ENCODE measurements at regions not wholly inside any gene's neighbourhood (a gene's known extent, or its start where the extent isn't known, plus 50 kb on each side); places are given as distances from the start of the nearest gene placed in this dataset.

DNA sequence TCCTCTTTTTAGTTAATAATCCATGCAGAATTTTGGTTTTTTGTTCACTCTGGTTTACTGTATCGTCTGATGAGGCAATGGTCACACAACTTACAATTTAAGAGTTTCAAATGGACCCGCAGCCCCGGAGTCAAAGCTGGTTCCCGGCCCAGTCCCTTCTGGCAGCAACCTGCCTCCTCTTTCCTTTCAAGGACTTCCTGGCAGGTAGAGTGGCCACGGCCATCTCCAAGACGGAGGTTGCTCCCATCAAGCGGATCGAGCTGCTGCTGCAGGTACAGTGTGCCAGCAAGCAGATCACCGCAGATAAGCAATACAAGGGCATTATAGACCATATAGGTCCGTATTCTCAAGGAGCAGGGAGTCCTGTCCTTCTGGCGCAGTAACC is 218.2 kb downstream of the GJA1 start:
- Histone ChIP-seq H3K9me3 (no peaks in the 10 kb centered on the region), H3K27me3 (no peaks in the 10 kb centered on the region), H3K4me3 (no peak overlapping the region), H3K27ac (peak overlapping the region; percentile 6 to 63 (median 37)), H3K4me1 (no peaks in the 10 kb centered on the region), H3K36me3 (no peaks in the 10 kb centered on the region)
- intact Hi-C loops (cut with DNase I; ENCODE audit: low total_unique reads), result no loop called here
- WGBS, 5 donors, result 82 to 88% (median 86%) methylated on average over 11 of the region's 11 CpGs
- no peak for DNase-seq
- TF ChIP-seq POLR2A (IDR thresholded peaks at IDR 0.05) (no peak), POLR2AphosphoS5 (IDR thresholded peaks at IDR 0.05) (no peak), EP300 (IDR thresholded peaks at IDR 0.05) (no peak)
- TF ChIP-seq, protein P1, sequence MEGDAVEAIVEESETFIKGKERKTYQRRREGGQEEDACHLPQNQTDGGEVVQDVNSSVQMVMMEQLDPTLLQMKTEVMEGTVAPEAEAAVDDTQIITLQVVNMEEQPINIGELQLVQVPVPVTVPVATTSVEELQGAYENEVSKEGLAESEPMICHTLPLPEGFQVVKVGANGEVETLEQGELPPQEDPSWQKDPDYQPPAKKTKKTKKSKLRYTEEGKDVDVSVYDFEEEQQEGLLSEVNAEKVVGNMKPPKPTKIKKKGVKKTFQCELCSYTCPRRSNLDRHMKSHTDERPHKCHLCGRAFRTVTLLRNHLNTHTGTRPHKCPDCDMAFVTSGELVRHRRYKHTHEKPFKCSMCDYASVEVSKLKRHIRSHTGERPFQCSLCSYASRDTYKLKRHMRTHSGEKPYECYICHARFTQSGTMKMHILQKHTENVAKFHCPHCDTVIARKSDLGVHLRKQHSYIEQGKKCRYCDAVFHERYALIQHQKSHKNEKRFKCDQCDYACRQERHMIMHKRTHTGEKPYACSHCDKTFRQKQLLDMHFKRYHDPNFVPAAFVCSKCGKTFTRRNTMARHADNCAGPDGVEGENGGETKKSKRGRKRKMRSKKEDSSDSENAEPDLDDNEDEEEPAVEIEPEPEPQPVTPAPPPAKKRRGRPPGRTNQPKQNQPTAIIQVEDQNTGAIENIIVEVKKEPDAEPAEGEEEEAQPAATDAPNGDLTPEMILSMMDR (IDR thresholded peaks at IDR 0.05), result no peak

DNA sequence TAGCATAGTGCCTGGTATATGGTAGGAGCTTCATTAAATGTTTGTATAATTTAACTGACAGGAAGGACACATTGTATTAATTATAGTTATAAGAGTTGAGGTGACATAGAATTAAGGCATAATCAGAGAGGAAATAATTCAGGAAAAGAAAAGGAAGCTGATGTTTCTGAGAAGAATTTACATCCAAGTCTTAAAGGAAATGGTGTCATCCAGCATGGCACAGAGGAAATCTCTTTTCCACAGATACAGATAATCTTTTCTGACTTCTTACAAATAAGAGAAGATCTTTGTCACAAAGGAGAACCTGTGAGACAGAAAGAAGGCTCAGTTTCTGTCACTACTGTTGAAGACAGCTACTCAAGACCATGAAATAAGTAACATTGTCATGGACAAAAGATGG is 222.5 kb downstream of the GJA1 start:
- H3K4me3 ChIP-seq, result no peak overlapping the region
- TF ChIP-seq POLR2AphosphoS5 (IDR thresholded peaks at IDR 0.05) (no peak), EP300 (IDR thresholded peaks at IDR 0.05) (no peak), POLR2A (IDR thresholded peaks at IDR 0.05) (no peak)
- TF ChIP-seq, protein P1 (IDR thresholded peaks at IDR 0.05), result no peak
- H3K4me1 ChIP-seq, result no peaks in the 10 kb centered on the region
- H3K36me3 ChIP-seq, result no peaks in the 10 kb centered on the region
- no peaks in the 10 kb centered on the region for H3K9me3 ChIP-seq
- no peak for DNase-seq
- intact Hi-C loops (cut with DNase I; ENCODE audit: low total_unique reads), result no loop called here
- H3K27ac ChIP-seq, result no peak overlapping the region
- H3K27me3 ChIP-seq, result no peaks in the 10 kb centered on the region

DNA sequence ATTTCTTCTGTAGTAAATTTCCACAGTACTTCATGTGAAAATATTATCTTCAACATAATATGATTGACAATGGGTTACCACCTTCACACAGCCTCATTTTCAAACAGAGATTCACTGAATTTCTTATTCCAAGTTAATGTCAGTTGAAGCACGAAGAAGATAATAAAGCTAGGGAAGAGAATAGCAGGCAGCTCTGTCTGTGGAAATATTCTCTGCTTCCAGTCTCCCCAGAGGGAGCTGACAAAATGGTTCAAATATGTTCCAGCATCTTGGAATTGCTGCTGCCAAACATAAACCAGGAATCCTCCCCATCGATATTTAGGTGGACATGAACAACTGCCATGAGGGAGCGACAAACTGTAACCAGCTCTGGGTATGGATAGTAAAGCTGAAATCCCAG is 224.8 kb downstream of the GJA1 start:
- Histone ChIP-seq H3K27ac (no peak overlapping the region), H3K4me1 (no peaks in the 10 kb centered on the region), H3K9me3 (no peaks in the 10 kb centered on the region), H3K27me3 (no peaks in the 10 kb centered on the region), H3K4me3 (no peak overlapping the region), H3K36me3 (no peaks in the 10 kb centered on the region)
- no peak for DNase-seq
- intact Hi-C loops (cut with DNase I; ENCODE audit: low total_unique reads), result no loop called here
- TF ChIP-seq POLR2A (IDR thresholded peaks at IDR 0.05), result no peak
- TF ChIP-seq, protein P1 (IDR thresholded peaks at IDR 0.05), result no peak
- TF ChIP-seq EP300 (IDR thresholded peaks at IDR 0.05), result no peak
- TF ChIP-seq POLR2AphosphoS5 (IDR thresholded peaks at IDR 0.05), result no peak
- 76 to 85% (median 82%) methylated on average over 3 of the region's 3 CpGs for WGBS, 5 donors

- Histone ChIP-seq H3K4me3 (no peak overlapping the region), H3K36me3 (no peaks in the 10 kb centered on the region), H3K9me3 (no peaks in the 10 kb centered on the region), H3K27me3 (no peaks in the 10 kb centered on the region), H3K4me1 (no peaks in the 10 kb centered on the region), H3K27ac (no peak overlapping the region)
- TF ChIP-seq POLR2AphosphoS5 (IDR thresholded peaks at IDR 0.05) (no peak), EP300 (IDR thresholded peaks at IDR 0.05) (no peak), POLR2A (IDR thresholded peaks at IDR 0.05) (no peak)
- TF ChIP-seq, protein P1 (IDR thresholded peaks at IDR 0.05), result no peak
- intact Hi-C loops (cut with DNase I; ENCODE audit: low total_unique reads), result no loop called here
- DNase-seq, result no peak
These were observed 227.9 kb downstream of the GJA1 start for GRCh38 chr6:121663292-121663810.

Measured in stomach (tissue), 8 donors.